ENCODE measurements at regions not wholly inside any gene's neighbourhood (a gene's known extent, or its start where the extent isn't known, plus 50 kb on each side); places are given as distances from the start of the nearest gene placed in this dataset.

DNA sequence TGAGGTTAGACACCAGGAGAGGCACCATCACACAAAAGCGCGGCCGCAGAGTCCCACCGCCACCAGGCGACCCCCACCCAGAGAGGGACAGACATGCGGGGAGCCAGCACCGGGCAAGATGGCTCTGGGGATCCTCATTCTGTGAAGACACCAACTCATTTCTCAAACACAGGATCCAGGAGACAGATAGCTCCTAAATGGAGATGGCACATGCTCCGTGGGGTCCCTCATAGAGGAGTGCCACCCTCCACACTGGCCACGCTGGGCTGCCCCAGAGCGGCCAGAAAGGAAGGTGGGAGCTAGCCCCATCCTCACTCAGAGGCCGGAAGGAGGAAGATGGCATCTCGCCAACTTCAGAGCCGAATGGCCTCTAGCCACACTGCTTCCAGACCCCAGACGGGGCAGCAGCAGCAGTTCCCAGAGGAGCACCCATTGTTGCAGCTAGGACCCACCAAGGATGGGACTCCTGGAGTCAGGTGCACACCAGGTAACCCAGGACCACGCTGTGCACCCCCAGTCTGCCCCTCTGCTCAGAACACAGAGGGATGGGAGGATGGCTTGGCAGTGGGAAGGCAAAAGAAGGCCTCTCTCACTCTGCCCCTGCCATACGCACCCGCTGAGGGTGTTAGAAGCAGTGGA, 78.6 kb downstream of the ZIC5 start:
- DNase-seq = no peak

DNA sequence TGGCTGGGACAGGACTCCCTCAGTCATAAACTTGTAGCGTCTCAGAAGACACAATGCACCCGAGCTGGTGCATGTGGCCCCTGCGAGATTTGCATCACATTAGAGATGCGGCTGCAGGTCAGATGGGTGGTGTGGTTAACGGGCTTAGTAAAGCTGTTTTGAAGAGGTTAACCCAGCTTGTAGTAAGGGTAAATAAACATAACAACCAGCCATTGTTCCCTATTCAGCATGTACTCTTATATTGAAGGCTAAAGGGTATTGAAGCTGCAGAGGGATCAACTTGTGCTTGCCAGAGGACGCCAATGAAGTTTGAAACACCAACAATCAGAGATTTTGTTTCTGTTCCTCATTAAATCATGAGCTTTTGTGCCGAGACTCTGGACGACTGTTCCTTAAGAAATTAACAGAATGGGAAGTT, 79.4 kb downstream of the ZIC5 start:
- no peak for DNase-seq

DNA sequence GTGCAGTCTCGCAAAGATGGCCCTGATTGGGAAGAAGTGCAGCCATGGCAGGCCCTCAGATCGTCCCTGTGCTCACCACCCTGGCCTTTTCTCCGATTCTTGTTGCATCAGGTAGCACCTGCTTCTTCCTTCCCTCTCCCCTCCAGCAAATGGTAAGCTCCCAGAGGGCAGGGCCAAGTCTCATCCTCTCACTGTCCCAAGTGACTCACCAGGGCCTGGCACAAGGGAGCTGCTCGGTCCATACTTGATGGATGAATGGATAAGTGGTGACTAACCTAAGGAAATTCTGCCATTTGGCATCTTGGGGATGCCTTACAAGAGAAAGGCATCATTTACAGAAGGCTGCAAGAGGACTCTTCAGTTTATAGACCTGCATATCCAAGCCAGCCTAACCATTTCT, 84.9 kb downstream of the ZIC5 start:
- DNase-seq = no peak

DNA sequence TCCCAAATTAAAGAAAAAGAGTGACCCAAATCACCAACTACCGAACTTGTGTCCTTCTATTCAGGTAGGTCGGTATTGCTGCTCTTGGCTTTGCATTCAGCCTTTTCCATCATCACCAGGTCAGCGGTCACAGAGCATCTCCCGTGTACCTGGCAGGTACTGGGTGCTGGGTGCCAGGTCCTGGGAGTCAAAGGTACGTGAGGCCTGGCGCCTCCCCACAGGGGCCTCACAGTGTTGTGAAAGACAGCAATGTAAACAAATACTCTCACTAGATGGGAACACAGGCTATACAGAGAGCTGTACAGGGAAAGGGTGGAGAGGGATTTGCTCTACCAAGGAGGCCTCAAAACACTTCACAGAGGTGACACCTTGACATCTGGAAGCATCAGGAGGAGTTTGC, 86.7 kb downstream of the ZIC5 start:
- no peak for DNase-seq

DNA sequence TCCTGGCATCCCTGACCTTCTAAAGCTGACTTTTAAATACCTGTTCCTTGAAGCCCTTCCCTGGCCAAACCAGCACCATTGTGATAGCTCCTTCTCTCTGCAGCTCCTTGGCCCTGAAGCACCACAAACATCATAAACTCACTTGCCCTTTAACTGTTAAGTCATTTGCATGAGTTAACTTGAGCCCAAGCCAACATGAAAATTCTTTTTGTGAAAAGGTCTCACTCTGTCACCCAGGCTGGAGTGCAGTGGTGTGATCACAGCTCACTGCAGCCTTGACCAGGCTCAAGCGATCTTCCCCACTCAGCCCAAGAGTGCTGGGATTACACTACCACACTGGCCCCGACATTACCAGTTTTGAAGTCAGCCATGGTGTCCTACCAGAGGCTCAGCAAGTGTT, 87.8 kb downstream of the ZIC5 start:
- DNase-seq = no peak

DNA sequence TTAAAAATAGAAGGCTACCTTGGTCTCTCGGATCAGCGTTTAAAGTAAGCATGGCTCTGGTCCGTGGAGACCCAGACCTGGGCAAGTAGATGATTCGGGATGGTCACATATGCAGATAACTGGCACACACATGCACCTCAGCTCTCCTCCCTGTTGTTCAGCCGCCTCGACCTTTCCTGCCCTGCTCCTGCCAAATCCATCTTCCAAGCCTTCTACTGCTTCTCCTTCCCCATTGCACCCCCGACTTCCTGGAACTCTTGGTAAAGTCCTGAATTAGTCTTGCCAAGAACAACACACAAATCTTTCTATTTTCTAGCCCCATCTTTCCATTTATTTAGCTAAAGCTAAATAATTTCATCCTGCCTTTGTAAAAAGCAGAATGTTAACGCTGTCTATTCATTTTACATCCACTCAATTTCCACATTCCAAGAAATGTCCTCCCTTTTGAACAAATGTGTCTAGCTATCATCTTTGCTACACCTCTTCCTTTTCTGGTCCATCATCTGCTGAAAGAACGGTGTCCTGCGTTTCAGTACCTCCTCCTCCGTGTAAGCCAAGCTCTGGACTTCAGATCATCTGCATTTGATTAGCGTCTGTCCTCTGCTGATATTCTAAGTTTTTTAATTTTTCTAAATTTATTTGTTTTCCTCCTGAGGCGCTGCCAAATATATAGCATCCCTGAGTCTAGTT, 92.5 kb downstream of the ZIC5 start:
- no peak for DNase-seq

DNA sequence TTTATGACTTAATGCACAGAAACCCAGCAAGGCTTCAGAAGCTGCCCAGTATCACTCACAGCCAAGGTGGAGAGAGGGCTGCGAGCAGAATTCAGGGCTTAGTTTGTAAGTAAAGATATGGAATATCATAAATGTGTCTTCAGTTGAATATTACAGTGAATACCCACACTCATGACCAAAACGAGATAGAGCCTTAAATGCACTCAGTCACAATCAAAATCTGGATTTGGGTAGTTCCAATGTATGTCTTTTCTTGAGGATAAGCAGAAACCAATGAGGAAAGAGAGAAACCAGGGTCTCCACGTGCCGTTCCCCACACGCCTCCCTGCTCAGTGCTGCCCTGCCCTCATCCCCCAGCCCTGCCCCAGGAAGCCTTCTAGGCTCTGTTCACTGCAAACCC, 94.9 kb downstream of the ZIC5 start:
- no peak for DNase-seq

DNA sequence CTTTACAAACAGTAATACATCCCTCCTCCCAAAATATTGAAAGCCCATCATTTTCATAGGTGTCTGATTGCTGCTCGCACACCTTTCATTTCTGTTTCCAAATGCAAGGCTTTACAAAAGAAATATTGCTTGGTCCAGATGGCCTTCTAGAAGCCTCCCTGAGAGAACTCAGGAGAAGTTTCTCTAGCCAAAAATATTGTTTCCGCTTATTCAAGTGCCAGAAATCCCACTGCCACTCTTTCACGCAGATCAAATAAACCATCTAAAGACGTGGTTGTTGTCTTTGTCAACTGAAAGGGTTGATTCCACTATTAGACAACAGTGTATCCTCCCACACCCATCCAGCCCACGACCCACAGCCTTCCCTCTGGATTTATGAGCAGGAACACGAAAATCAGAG, 96.2 kb downstream of the ZIC5 start:
- DNase-seq = no peak

DNA sequence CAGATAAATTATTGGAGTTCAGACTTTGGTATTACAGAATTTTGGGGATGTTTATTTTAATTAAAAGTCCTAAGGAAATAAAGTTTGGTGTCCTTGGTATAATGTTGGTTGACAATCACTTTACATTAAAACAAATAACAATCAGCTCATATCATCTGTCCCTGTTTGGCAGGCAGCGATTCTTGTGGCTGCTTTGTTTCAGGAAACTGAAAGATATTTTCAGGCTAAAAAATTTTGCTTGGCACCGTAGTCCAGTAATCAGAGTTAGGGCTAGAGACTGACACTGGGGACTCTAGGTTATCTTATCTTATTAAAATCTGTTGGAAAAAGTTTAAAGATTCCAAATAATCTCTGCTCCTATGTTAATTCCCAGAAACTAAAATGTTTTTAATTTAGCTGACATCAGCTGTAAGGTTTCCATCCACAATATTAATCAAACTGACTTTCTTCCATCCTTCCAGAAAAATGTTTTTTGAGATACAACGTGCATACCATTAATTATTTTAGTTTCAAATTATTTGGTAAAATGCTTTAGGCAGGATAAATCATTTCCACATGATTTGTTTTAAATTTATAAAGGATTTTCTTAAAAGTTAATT, 97.6 kb downstream of the ZIC5 start:
- no peak for DNase-seq

DNA sequence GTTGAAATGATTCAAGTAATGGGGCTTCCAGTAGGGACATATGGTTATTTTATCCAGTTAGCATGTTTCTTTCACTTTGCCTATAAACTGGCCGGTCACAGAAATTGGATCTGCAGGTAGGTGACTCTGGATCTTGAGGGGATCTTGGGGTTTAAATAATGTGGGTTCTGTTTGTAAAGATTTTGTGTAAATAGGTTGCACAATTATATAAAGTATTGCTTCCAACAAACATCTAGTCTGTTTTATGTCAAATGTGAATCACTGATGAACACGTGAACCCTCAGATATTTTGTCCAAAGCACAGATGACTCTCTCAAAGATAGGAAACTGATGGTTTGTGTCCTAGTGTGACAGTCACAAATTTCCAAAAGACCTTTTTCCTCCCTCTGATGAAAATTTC, 98.4 kb downstream of the ZIC5 start:
- no peak for DNase-seq

DNA sequence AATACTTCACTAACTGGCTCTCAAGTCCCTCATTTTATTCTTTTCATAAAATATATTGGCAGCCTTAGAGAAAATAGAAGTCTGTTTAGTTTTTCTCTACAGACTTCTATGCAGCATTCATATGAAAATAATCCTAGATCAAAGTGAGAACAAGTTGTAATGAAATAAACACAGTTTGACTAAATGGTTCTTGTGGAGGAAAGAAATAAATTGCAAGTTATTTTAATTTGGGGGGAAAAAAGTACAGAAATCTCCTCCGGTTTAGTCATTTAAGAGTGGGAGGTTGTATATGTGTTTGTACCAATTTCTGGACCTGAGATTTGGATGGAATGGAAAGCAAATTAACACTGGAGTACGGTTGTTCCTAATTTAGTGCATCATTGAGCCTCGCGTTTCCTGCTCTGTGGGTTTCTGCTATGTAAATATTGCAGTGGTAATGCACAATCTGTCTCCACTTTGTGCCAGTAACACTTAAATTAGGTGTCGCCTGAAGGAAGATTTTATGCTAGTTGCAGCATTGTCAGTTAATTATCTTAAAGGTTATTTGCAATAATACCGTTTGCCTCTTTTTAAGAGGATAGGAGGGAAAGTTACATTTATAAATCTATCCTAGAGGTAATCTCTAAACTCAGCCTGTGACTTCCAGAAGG, 100.2 kb downstream of the ZIC5 start:
- no peak for DNase-seq

DNA sequence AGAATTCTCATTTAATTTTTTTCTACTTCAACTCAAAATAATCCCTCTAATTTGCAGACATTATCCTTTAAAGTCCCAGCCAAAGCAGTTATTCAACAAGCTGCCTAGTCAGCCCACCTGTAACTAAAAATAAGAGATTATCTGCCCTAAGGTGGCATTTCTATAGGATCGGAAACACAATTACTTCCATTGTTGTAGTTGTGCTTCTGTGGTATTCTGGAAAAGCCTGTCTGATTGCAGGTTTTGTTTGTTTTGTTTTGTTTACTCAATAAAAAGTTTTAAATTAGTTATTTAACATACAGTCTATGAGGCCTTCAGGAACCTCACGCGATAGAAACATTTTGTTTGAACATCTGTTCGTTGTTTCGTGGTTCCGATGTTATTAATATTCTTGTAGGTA, 101.0 kb downstream of the ZIC5 start:
- DNase-seq = no peak

DNA sequence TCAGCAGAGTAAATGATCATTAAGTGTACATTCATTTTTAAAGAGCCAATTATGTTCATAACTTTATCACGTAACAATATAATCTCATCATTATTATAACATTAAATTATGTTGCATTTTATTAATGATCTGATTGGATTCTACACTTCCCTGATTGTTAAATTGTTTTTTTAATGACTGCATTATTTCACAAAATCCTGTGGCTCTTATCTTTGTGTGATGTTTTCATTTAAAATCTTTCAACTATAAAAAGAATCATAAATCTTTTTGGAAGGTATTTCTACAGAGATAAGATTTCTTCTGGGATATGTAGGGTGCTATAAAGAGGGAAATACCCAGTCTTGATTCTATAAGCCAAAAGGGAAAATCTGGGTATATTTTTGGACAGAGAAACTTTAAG, 101.7 kb downstream of the ZIC5 start:
- DNase-seq = no peak

DNA sequence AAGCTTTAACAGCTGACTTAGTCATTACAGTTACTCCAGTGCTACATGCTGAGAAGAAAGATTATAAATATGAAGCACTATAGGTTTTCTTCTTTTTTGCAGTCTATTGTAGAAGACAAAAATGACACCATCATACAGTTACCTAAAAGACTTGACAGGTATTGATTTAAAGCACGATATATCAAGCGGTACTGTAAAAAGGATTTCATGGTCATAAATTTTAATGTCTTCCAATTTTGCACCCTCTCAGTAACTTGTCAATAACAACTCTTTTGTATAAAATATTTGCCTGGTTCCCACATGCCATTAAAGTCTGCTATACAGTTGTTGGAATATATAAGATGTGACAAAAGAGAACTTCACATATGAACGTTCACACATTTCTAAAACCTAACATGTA, 102.8 kb downstream of the ZIC5 start:
- no peak for DNase-seq

DNA sequence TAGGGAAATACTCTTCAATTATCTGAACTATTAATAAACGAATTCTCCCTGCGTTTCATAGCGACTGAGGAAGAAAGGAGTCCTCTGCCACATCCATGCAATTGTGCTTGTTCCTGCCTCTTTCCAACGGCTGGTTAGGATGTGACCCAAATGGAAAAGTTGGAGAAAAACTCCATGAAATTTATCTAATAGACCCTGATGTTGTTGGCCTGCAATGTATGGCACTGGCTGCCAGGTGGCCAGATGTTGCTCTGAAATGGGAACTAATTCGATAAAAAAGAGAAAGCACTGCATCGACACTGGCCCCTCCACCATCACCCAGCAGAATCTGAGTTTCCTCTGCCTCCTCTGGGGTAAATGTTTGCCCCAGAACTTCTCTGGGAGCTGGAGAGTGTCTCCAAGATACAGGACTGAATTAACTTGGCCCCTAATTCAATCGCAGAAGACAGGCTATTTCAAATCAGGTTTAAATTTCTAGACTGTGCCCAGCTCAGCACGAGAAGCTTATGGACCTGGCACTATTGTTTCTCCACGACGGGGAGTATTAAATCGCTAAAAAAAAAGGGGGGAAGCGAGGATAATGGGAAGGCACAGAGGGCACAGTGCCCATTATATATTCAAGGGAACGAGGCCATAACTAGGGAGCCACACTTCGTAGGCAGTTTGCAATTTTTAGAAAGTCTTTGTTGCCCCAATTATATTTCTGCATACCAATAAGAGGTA, 103.9 kb downstream of the ZIC5 start:
- no peak for DNase-seq

DNA sequence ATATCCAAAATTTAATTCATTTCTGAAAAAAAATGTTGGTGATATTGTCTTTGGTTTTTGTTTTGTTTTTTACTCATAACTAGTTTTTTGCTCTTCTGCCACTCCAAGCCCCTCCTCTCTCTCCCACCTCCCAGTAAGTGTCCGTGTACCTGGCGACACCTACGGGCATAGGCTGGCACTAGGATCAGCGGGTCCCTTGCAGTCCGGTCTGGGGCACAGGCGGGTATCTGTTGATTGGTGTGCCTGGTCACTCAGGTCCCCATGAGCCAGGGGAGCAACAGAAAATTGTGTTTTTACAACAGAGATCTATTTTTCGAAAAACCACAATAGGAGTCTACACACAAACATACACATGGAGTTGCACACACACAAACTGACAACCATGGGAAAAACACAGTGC, 104.8 kb downstream of the ZIC5 start:
- DNase-seq = no peak

DNA sequence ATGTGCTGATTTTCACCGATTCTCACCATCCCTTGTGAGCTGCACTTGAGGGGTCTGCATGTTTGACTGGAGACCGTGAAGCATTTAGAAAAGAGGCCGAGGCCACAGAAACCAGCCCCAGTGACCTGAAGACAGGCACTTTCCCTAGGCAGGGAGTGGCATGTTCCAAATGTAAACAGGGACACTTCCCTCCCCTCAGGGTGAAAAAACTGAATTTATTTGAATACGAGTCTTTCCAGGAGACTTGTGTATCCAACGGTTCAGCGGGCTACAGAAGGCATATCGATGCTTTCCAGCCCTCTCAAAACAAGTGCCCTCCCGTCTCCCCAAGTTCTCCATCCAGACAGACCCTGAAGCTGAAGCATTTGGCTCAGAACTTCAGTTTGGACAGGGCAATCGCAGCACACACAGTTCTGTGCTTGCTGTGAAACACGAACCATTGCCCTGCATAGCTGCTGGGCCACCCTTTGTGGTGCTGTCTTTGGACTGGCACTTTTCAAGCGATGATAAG, 106.1 kb downstream of the ZIC5 start:
- DNase-seq = no peak

DNA sequence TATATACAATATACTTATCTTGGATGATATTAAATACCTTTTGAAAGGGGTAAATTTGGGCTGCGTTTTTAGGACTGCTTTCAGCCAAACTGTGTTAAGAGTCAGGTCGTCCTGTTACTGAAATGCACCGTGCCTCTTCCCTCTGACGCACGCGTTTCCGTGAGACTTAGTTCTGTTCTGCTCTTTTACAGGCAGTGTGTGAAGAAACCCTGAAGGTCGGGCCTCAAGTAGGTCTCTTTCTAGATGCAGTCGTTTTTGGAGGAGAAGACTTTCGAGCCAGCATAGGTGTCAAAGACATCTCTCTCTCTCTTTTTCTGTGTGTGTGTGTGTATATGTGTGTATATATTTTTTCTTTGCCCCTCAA, 107.0 kb downstream of the ZIC5 start:
- DNase-seq = no peak

DNA sequence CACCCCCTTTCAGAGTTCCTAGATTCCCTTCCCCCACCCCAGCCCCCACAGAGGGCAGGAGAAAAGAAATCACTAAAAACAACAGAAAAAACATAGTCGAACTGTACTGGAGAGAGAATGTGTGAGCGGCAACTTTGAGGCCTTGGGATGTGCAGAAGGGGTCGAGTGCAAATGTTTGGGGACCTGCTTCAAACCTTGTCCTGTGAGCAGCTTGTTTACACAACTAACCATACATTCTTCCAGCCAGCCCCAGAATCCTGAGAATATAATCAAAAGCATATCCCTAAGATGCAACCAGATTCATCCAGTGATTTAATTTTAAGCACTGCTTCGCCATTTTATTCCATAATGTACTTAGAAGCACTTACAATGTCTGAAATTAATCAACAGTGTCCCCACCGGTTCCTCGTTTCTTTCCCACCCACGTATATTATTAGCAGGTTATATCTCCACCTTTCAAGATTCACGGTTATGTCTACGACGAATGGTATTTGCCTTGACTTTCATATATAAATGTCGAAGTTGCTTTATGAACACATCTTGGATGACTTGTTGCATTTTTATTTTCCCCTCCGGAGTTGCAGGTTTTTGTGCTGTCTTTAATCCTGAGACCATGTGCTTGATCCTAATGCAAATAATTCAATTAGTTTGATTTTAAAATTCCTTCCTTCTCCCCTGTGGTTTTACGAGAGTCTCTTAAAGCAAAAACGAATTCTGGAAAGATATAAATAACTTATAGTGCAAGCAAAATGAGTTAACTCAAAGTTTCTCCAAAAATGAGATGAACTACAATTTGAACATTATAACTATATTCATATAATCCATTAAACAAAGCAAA, 107.6 kb downstream of the ZIC5 start:
- DNase-seq = no peak

DNA sequence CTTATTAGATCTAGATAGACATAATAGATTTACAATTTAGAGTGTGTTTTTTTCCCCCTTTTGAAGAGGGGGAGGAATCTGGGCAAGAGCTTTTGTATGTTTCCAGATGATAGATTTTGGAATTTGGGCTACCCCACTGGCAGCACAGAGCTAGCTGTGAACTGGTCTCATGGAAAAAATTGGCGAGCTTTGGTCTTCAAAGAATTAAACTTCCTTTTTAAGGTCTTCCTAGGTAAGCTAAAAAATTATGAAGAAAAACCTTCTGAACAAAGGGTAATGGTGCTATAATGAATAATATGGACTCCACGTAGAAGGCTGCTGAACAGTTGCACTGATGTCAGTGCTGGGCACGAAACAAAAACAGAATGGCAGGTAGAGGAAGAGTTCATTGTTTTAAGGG, 109.3 kb downstream of the ZIC5 start:
- no peak for DNase-seq

DNA sequence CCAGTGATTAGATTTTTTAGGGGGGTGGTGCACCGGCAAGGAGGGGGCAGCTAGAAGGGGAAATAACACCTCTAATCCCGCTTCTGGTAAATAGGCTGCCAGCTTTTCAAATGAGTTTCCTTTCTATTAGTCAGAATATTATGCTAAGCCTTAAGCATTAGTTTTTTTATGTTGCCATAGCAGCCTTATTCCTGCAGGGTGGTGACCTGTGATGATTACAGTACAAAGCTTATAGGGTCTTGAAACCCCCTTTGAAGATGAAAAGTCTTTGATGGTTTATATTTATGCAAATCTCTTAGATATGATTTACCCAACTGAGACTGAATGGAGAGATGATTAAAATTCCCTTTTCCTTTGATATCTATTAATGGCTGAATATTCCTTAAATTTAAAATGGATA, 109.8 kb downstream of the ZIC5 start:
- no peak for DNase-seq

DNA sequence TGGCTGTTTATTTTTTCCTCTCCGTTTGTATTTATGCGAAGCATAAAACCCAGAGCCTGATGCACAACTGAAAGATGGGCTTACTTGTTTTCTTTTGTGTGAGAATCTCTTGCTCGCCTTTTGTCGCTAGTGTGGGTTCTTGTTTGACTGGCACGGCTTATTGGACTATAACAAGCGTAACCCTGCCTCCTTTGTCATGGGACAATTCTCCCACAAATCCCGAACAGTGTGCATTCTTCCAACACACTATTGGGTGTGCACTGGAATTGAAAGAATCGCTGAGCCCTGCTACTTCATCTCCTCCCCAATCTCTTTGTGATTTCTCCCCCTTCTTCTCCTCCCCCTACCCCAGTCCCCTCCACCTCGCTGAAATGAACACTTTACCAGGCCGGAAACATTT, 110.8 kb downstream of the ZIC5 start:
- no peak for DNase-seq
